ENCODE measurements at regions not wholly inside any gene's neighbourhood (a gene's known extent, or its start where the extent isn't known, plus 50 kb on each side); places are given as distances from the start of the nearest gene placed in this dataset.

GRCh38 chr14:97916669-97917568 is 1119.7 kb downstream of the VRK1 start:
- no peak overlapping the region for H3K4me3 Mint-ChIP-seq
- DNase-seq, result peak; percentile 43
- peaks cover 24% of the 10 kb centered on the region for H3K4me1 Mint-ChIP-seq (ENCODE audit: low read depth)
- CTCF ChIA-PET, result no interaction called here
- peak overlapping the region; percentile 73 for H3K27ac Mint-ChIP-seq
- no peaks in the 10 kb centered on the region for H3K36me3 Mint-ChIP-seq (ENCODE audit: low read depth)
- H3K9me3 Mint-ChIP-seq, result no peaks in the 10 kb centered on the region
- no peaks in the 10 kb centered on the region for H3K27me3 Mint-ChIP-seq (ENCODE audit: low read depth)
- intact Hi-C loops (cut with micrococcal nuclease), result no loop called here

GRCh38 chr14:97920201-97920600 is 1123.0 kb downstream of the VRK1 start:
- intact Hi-C loops (cut with micrococcal nuclease), result no loop called here
- H3K27ac Mint-ChIP-seq, result no peak overlapping the region
- H3K4me1 Mint-ChIP-seq (ENCODE audit: low read depth), result peaks cover 24% of the 10 kb centered on the region
- no peak for DNase-seq
- no peaks in the 10 kb centered on the region for H3K36me3 Mint-ChIP-seq (ENCODE audit: low read depth)
- no peaks in the 10 kb centered on the region for H3K9me3 Mint-ChIP-seq
- H3K4me3 Mint-ChIP-seq, result no peak overlapping the region
- H3K27me3 Mint-ChIP-seq (ENCODE audit: low read depth), result no peaks in the 10 kb centered on the region
- CTCF ChIA-PET, result no interaction called here

GRCh38 chr14:97921296-97921695 is 1124.1 kb downstream of the VRK1 start:
- Mint-ChIP-seq H3K9me3 (no peaks in the 10 kb centered on the region), H3K36me3 (ENCODE audit: low read depth) (peaks cover 3% of the 10 kb centered on the region), H3K4me1 (ENCODE audit: low read depth) (peaks cover 20% of the 10 kb centered on the region), H3K4me3 (no peak overlapping the region), H3K27me3 (ENCODE audit: low read depth) (no peaks in the 10 kb centered on the region), H3K27ac (no peak overlapping the region)
- DNase-seq, result no peak
- intact Hi-C loops (cut with micrococcal nuclease), result no loop called here
- CTCF ChIA-PET, result interaction anchor here (1.0 kb wide), 1 partner anchor 30 kb away, joined by 3 read pairs; no protein-coding TSS in a partner anchor

GRCh38 chr14:97924922-97925613 is 1127.9 kb downstream of the VRK1 start:
- Mint-ChIP-seq H3K27ac (no peak overlapping the region), H3K27me3 (ENCODE audit: low read depth) (no peaks in the 10 kb centered on the region), H3K36me3 (ENCODE audit: low read depth) (peaks cover 6% of the 10 kb centered on the region), H3K4me3 (no peak overlapping the region), H3K9me3 (no peaks in the 10 kb centered on the region), H3K4me1 (ENCODE audit: low read depth) (no peaks in the 10 kb centered on the region)
- intact Hi-C loops (cut with micrococcal nuclease), result no loop called here
- no peak for DNase-seq
- CTCF ChIA-PET, result no interaction called here

- no peaks in the 10 kb centered on the region for H3K27me3 Mint-ChIP-seq (ENCODE audit: low read depth)
- DNase-seq, result no peak
- no peak overlapping the region for H3K27ac Mint-ChIP-seq
- H3K4me3 Mint-ChIP-seq, result no peak overlapping the region
- CTCF ChIA-PET, result interaction anchor here (0.6 kb wide), 1 partner anchor 185 kb away, joined by 4 read pairs; no protein-coding TSS in a partner anchor
- intact Hi-C loops (cut with micrococcal nuclease), result no loop called here
- no peaks in the 10 kb centered on the region for H3K9me3 Mint-ChIP-seq
- H3K4me1 Mint-ChIP-seq (ENCODE audit: low read depth), result peaks cover 11% of the 10 kb centered on the region
- peaks cover 24% of the 10 kb centered on the region for H3K36me3 Mint-ChIP-seq (ENCODE audit: low read depth)
These were observed 1133.0 kb downstream of the VRK1 start for GRCh38 chr14:97930166-97930565.

GRCh38 chr14:97931273-97931672 is 1134.1 kb downstream of the VRK1 start:
- Mint-ChIP-seq H3K36me3 (ENCODE audit: low read depth) (peaks cover 21% of the 10 kb centered on the region), H3K4me3 (no peak overlapping the region), H3K4me1 (ENCODE audit: low read depth) (peaks cover 11% of the 10 kb centered on the region), H3K27ac (no peak overlapping the region), H3K27me3 (ENCODE audit: low read depth) (no peaks in the 10 kb centered on the region), H3K9me3 (no peaks in the 10 kb centered on the region)
- DNase-seq, result no peak
- CTCF ChIA-PET, result interaction anchor here (0.6 kb wide), 1 partner anchor 904 kb away, joined by 4 read pairs; no protein-coding TSS in a partner anchor
- intact Hi-C loops (cut with micrococcal nuclease), result no loop called here

GRCh38 chr14:97942921-97943320 is 1145.7 kb downstream of the VRK1 start:
- intact Hi-C loops (cut with micrococcal nuclease), result no loop called here
- H3K36me3 Mint-ChIP-seq (ENCODE audit: low read depth), result peaks cover 42% of the 10 kb centered on the region
- DNase-seq, result no peak
- no peaks in the 10 kb centered on the region for H3K27me3 Mint-ChIP-seq (ENCODE audit: low read depth)
- peaks cover 6% of the 10 kb centered on the region for H3K9me3 Mint-ChIP-seq
- no peak overlapping the region for H3K4me3 Mint-ChIP-seq
- peaks cover 36% of the 10 kb centered on the region for H3K4me1 Mint-ChIP-seq (ENCODE audit: low read depth)
- H3K27ac Mint-ChIP-seq, result no peak overlapping the region
- CTCF ChIA-PET, result no interaction called here

- peak; percentile 40 for DNase-seq
- Mint-ChIP-seq H3K4me1 (ENCODE audit: low read depth) (peaks cover 36% of the 10 kb centered on the region), H3K27ac (no peak overlapping the region), H3K4me3 (no peak overlapping the region), H3K27me3 (ENCODE audit: low read depth) (no peaks in the 10 kb centered on the region), H3K9me3 (peaks cover 2% of the 10 kb centered on the region), H3K36me3 (ENCODE audit: low read depth) (peaks cover 42% of the 10 kb centered on the region)
- intact Hi-C loops (cut with micrococcal nuclease), result no loop called here
- CTCF ChIA-PET, result interaction anchor here (0.6 kb wide), 1 partner anchor 399 kb away, joined by 3 read pairs; no protein-coding TSS in a partner anchor
These were observed 1146.4 kb downstream of the VRK1 start for GRCh38 chr14:97943619-97944018.

- H3K27ac Mint-ChIP-seq, result peak overlapping the region; percentile 13
- DNase-seq, result no peak
- peaks cover 36% of the 10 kb centered on the region for H3K4me1 Mint-ChIP-seq (ENCODE audit: low read depth)
- no peaks in the 10 kb centered on the region for H3K27me3 Mint-ChIP-seq (ENCODE audit: low read depth)
- CTCF ChIA-PET, result interaction anchor here (0.6 kb wide), 1 partner anchor 400 kb away, joined by 3 read pairs; no protein-coding TSS in a partner anchor
- peaks cover 2% of the 10 kb centered on the region for H3K9me3 Mint-ChIP-seq
- intact Hi-C loops (cut with micrococcal nuclease), result no loop called here
- H3K36me3 Mint-ChIP-seq (ENCODE audit: low read depth), result peaks cover 42% of the 10 kb centered on the region
- H3K4me3 Mint-ChIP-seq, result no peak overlapping the region
These were observed 1147.2 kb downstream of the VRK1 start for GRCh38 chr14:97944380-97944779.

- intact Hi-C loops (cut with micrococcal nuclease), result no loop called here
- no peaks in the 10 kb centered on the region for H3K27me3 Mint-ChIP-seq (ENCODE audit: low read depth)
- H3K27ac Mint-ChIP-seq, result no peak overlapping the region
- H3K4me1 Mint-ChIP-seq (ENCODE audit: low read depth), result peaks cover 41% of the 10 kb centered on the region
- DNase-seq, result no peak
- H3K36me3 Mint-ChIP-seq (ENCODE audit: low read depth), result peaks cover 43% of the 10 kb centered on the region
- H3K4me3 Mint-ChIP-seq, result no peak overlapping the region
- CTCF ChIA-PET, result no interaction called here
- no peaks in the 10 kb centered on the region for H3K9me3 Mint-ChIP-seq
These were observed 1148.4 kb downstream of the VRK1 start for GRCh38 chr14:97945631-97946030.

- CTCF ChIA-PET, result no interaction called here
- peaks cover 40% of the 10 kb centered on the region for H3K36me3 Mint-ChIP-seq (ENCODE audit: low read depth)
These were observed 1149.1 kb downstream of the VRK1 start for GRCh38 chr14:97946240-97946639.

GRCh38 chr14:97946641-97947040 is 1149.5 kb downstream of the VRK1 start:
- intact Hi-C loops (cut with micrococcal nuclease), result no loop called here
- Mint-ChIP-seq H3K36me3 (ENCODE audit: low read depth) (peaks cover 39% of the 10 kb centered on the region), H3K27me3 (ENCODE audit: low read depth) (no peaks in the 10 kb centered on the region), H3K9me3 (no peaks in the 10 kb centered on the region), H3K4me1 (ENCODE audit: low read depth) (peaks cover 48% of the 10 kb centered on the region), H3K27ac (no peak overlapping the region), H3K4me3 (no peak overlapping the region)
- DNase-seq, result no peak
- CTCF ChIA-PET, result no interaction called here

More at GRCh38 chr14:97946240-97946639, 1149.1 kb downstream of the VRK1 start:
- Mint-ChIP-seq H3K4me3 (no peak overlapping the region), H3K9me3 (no peaks in the 10 kb centered on the region), H3K4me1 (ENCODE audit: low read depth) (peaks cover 46% of the 10 kb centered on the region), H3K27me3 (ENCODE audit: low read depth) (no peaks in the 10 kb centered on the region), H3K27ac (no peak overlapping the region)
- DNase-seq, result no peak
- intact Hi-C loops (cut with micrococcal nuclease), result no loop called here

All from activated naive CD4-positive, alpha-beta T cell treated with anti-CD3 and anti-CD28 coated beads for 36 hours (primary cell).